GM12892 (cell line): ENCODE measurements at regions not wholly inside any gene's neighbourhood (a gene's known extent, or its start where the extent isn't known, plus 50 kb on each side); places are given as distances from the start of the nearest gene placed in this dataset.

Source experiments
- POLR2A ChIP-seq: IDR thresholded peaks from 2 replicates; pipeline ENCODE4 v1.6.1; 2011; ENCODE audit warnings: low read depth, low read length, control low read depth
- POLR2AphosphoS5 ChIP-seq: IDR thresholded peaks from 2 replicates; pipeline ENCODE4 v1.6.1; 2011; ENCODE audit warnings: low read depth, low read length, control low read depth
- TAF1 ChIP-seq: IDR thresholded peaks from 2 replicates; pipeline ENCODE4 v1.6.1; 2011; ENCODE audit warnings: low read depth, mild to moderate bottlenecking, control low read depth, low read length, borderline replicate concordance

DNA sequence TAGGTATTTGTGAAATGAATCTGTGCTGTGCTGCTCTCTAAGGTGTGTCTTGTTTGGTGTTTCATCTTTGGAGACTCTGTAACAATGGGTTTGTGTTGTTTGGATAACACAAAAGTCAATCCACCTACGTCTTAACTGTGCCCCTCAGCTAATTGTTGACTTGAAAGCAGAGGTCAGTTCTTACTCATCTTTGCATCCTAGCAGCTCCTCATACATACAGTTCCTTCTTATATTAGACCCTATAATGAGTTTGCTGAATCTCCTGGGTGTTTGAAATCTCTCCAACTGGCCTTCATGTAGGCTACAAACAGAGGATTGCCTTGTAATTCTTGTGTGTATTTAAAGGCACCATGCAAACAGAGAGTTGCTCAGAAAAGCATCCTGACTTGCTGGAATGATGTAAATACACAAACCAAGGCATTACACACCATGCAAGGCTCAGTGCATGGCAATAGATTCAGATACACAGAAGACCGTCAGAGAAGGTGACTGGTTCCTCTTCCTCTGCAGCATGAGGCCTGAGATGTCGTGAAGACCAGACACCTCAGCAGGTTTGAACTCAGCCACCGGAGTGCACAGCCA, 220.0 kb upstream of the JADE1 start:
- TF ChIP-seq POLR2A (no peak), TAF1 (no peak), POLR2AphosphoS5 (no peak)
